ENCODE measurements at regions not wholly inside any gene's neighbourhood (a gene's known extent, or its start where the extent isn't known, plus 50 kb on each side); places are given as distances from the start of the nearest gene placed in this dataset.

DNA sequence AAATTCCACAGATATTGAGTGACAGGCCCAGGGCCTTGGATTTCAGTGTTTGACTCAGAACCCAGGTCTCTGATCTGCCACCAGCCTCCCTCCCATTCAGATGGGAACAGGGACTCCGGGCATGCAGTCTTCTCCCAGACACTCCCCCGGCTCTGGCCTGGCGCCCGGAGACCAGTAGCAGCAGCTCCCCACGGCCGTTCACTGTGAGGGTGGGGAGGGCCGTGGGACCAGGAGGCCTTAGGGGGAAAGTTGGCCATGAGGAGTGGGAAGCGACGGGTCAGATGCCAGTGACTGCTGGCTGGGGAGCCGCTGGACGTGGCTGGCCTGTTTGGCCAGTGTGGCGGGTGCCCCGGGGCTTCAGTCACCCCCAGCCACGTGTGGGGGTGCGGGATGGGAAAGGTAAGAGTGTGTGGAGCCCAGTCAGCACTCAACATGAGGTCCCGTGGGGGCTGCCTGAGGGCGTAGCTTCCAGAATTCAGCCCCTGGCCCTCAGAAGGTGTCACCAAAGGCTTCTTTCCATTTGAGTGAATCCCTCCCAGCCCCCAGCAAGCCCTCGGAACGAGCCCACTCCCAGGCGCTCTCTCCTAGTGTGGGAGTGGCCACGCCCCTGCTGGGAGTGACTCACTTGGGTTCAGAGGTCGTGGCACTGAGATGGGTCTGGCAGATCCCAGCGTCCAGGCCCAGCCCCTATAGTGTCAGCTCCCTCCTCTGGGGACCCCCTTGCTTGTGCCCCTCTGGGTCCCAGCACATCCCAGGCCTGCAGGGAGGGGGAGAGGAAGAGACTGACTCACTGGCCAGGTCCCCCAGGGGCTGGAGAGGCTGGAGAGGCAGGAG is 309.4 kb downstream of the SEC14L1 start:
- H3K9me3 ChIP-seq, result no peaks in the 10 kb centered on the region
- peaks cover 83 to 91% of the 10 kb centered on the region in 2 experiments for H3K4me1 ChIP-seq (ENCODE audit: control insufficient read depth in 1 of 2, insufficient read depth in 1 of 2, low read depth in 1 of 2, low read length in 1 of 2)
- peak overlapping the region; percentile 88 for H3K27ac ChIP-seq
- H3K27me3 ChIP-seq, result no peaks in the 10 kb centered on the region
- TF ChIP-seq CTCF (IDR thresholded peaks at IDR 0.05), result no peak
- no peaks in the 10 kb centered on the region for H3K36me3 ChIP-seq
- H3K4me3 ChIP-seq (ENCODE audit: low read depth in 1 of 2, low read length in 1 of 2), result peak overlapping the region; percentile 63 to 73

- no peaks in the 10 kb centered on the region for H3K9me3 ChIP-seq
- H3K27me3 ChIP-seq, result no peaks in the 10 kb centered on the region
- peak overlapping the region; percentile 88 for H3K27ac ChIP-seq
- H3K4me3 ChIP-seq (ENCODE audit: low read depth in 1 of 2, low read length in 1 of 2), result peak overlapping the region; percentile 63 to 73
- TF ChIP-seq CTCF (IDR thresholded peaks at IDR 0.05), result no peak
- no peaks in the 10 kb centered on the region for H3K36me3 ChIP-seq
- peaks cover 83 to 91% of the 10 kb centered on the region in 2 experiments for H3K4me1 ChIP-seq (ENCODE audit: control insufficient read depth in 1 of 2, insufficient read depth in 1 of 2, low read depth in 1 of 2, low read length in 1 of 2)
These were observed 310.0 kb downstream of the SEC14L1 start for GRCh38 chr17:77450742-77451244.

DNA sequence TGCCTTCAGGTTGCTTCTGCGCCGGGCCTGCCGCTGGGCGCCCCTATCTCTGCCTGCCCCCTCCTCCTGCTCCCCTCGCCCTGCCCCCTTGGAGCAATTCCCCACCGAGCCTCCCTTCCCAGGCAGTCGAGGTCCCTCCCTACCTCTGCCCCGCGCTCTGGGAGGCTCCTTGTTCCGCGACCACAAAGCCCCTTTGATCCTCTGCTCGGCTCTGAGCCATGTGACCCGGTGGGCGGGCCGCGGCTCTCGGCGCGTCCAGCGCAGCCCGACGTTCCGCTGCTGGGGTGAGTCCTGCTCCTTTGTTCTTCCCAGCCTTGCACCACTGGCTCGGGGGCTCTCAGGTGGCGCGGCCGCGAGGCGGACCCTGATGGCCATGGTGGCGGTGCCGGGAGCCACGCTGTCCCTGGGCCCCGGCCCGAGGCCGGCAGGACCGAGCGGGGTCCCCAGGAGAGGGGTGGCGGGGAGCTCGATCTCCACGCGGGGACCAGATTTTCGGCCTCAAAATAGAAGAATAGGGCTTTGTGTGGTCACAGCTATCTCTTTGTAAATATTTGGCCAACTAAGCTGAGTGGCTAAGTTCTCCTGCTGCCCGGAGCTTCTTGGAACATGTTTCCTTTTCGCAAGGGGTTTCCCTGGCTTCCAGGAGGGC is 310.6 kb downstream of the SEC14L1 start:
- H3K27ac ChIP-seq, result peak overlapping the region; percentile 88
- peaks cover 80 to 90% of the 10 kb centered on the region in 2 experiments for H3K4me1 ChIP-seq (ENCODE audit: control insufficient read depth in 1 of 2, insufficient read depth in 1 of 2, low read depth in 1 of 2, low read length in 1 of 2)
- H3K27me3 ChIP-seq, result no peaks in the 10 kb centered on the region
- H3K36me3 ChIP-seq, result no peaks in the 10 kb centered on the region
- TF ChIP-seq CTCF (IDR thresholded peaks at IDR 0.05), result no peak
- H3K9me3 ChIP-seq, result no peaks in the 10 kb centered on the region
- peak overlapping the region; percentile 63 to 73 for H3K4me3 ChIP-seq (ENCODE audit: low read depth in 1 of 2, low read length in 1 of 2)

DNA sequence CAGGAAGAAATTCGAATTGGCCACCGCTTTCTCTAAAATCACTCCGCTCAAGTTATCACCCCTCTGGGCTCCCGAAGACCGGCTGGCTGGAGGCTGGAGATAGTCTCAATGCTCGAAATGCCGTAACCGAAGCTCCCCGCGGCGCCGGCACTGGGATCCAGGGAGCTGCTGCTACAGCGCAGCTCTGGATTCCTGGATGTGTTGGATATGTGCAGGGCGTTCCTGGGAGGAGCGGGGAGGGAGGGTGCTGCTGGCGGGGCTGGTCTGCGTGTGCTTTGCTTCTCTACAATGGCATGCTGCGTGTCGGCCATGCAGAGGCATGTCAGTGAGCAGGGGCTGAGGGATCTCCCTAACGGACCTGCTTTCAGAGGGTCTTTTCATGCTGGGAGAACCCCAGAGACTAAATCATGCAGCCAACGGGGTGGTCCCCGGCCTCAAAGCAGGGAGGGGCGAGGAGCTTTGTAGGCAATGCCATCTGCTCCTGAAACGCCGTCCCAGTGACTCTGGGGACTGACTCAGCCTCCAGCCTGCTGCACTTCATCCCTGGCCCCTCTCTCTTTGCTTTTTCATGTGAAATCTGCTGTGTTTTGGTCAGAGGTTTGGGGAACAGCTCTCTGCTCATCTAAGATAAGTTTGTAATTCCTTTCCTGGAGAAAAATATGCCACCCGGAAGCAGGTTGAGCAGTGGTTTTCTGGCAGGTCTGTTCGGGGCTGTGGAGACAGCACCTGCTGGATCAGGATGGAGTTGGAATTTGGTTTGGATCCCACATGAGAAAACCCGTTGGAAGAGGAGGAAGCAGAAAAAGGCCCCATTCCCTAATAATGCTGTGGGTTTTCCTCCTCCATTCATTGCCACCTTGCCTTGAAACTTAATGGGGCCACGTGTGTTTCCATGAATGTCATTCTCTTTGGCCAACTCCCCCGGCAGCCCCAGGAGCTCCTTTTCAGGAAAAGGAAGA is 311.4 kb downstream of the SEC14L1 start:
- H3K9me3 ChIP-seq, result no peaks in the 10 kb centered on the region
- H3K36me3 ChIP-seq, result no peaks in the 10 kb centered on the region
- H3K4me1 ChIP-seq (ENCODE audit: control insufficient read depth in 1 of 2, insufficient read depth in 1 of 2, low read depth in 1 of 2, low read length in 1 of 2), result peaks cover 80 to 90% of the 10 kb centered on the region in 2 experiments
- H3K4me3 ChIP-seq (ENCODE audit: low read depth in 1 of 2, low read length in 1 of 2), result peak overlapping the region; percentile 63 to 73
- no peaks in the 10 kb centered on the region for H3K27me3 ChIP-seq
- H3K27ac ChIP-seq, result peak overlapping the region; percentile 88
- no peak for TF ChIP-seq CTCF (IDR thresholded peaks at IDR 0.05)

GRCh38 chr17:77453613-77454241 is 313.0 kb downstream of the SEC14L1 start:
- H3K36me3 ChIP-seq, result no peaks in the 10 kb centered on the region
- no peaks in the 10 kb centered on the region for H3K9me3 ChIP-seq
- peaks cover 90 to 97% of the 10 kb centered on the region in 2 experiments for H3K4me1 ChIP-seq (ENCODE audit: control insufficient read depth in 1 of 2, insufficient read depth in 1 of 2, low read depth in 1 of 2, low read length in 1 of 2)
- H3K27ac ChIP-seq, result peak overlapping the region; percentile 88
- peak overlapping the region; percentile 49 to 63 for H3K4me3 ChIP-seq (ENCODE audit: low read depth in 1 of 2, low read length in 1 of 2)
- H3K27me3 ChIP-seq, result no peaks in the 10 kb centered on the region
- TF ChIP-seq CTCF (IDR thresholded peaks at IDR 0.05), result no peak

All from neutrophil (primary cell).